ENCODE measurements at regions not wholly inside any gene's neighbourhood (a gene's known extent, or its start where the extent isn't known, plus 50 kb on each side); places are given as distances from the start of the nearest gene placed in this dataset.
"Not testable (repeated sequence)": the region's sequence is repeated elsewhere in the genome, so short reads cannot be mapped to it uniquely, and the experiment has no call there.

DNA sequence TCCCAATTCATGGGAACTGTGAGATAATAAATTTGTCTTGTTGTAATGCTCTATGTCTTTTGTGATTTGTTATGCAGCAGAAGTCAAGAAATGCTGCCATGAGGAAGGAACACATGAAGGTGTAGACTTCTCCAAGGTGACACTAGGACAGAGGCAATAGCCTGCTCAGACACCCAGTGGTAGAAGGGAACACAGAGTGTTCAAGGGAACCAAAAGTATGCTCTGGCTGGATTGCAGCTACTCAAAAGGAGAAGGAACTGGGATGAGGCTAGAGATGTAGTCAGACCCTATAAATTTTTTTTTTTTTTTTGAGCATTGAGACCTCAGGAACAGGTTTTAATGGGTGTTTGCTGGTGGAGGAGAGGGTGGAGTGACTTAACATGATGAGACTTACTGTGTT is 232.5 kb downstream of the PARP8 start:
- DNase-seq (ENCODE audit: low spot score): no peak
- peak; percentile 19 for ATAC-seq

DNA sequence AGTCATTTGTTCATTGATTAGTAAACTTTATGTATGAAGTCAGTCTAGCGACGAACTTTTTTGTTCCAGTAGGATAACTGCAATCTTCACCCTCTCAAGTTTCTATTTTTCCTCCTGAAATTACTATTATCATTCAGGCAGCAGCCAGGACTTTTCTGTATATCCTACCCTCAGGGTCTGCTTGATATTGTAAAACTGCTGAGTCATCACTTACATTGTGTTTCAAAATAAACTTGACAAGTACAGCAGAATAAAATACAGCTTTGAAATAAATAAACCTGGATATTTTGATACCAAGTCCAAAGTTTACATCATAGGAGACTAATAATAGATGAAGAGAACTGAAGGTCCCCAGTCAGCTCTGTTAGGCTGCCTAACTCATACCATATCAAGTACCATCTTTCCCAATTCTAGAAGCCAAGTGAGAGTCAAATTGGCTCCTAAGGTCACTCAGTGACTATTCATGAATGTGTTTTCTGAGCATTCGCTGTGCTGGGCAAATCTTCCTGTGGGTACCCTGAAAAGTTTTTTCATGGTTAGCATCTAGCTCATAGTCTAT is 234.6 kb downstream of the PARP8 start:
- ATAC-seq (no peak), DNase-seq (ENCODE audit: low spot score) (no peak)

DNA sequence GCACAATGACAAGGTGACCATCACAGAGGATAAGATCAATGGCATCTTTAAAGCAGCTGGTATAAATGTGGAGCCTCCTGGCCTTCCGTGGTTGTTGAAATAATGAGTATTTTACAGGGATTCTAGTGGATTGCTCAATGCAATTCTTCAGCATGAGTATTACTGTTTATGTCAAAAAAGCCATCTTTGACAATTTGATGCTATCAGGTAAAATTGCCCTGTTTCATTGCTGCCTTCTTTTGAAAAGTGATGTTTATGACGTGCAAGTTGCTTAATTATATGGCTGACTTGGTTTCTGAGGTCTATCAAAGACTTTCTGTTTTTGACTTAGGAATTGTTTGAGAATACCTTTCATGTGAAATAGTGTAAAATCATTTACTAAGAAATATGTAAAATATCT is 237.2 kb downstream of the PARP8 start:
- ATAC-seq: no peak
- DNase-seq (ENCODE audit: low spot score): no peak

DNA sequence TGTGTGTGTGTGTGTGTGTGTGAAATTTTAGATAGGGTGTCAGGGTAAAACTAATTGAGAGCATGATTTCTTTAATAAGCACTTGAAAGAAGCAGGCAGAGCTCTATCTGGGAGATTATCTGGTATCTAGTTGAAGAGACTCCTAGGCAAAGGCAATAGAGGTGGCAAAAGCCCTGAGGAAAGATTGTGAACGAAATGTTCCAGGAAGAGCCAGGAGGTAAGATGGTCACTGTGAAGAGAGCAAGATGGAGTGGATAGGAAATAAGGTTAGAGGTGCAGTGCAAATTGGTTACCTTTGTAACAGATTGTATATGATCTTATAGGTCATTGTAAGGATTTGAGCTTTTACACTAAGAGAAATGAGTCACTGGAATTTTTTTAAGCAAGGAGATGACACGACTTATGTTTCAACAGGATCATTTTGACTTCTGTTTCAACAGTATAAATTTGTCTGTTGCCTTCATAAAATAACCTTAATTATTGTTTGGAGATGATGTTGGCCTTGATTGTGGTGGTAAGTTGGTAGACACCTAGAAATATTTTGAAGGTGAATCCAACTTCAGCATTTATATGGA is 239.6 kb downstream of the PARP8 start:
- DNase-seq (ENCODE audit: low spot score) (no peak), ATAC-seq (no peak)

DNA sequence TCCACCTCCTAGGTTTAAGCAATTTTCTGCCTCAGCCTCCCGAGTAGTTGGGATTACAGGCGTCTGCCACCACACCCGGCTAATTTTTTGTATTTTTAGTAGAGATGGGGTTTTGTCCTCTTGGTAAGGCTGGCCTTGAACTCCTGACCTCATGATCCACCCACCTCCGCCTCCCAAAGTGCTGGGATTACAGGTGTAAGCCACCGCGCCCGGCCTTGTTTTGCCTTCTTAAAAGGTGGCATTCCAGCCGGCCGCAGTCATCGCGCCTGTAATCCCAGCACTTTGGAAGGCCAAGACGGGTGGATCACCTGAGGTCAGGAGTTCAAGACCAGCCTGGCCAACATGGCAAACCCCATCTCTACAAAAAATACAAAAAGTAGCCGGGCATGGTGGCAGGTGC is 253.7 kb downstream of the PARP8 start:
- ATAC-seq; DNase-seq (ENCODE audit: low spot score): not testable (repeated sequence)

DNA sequence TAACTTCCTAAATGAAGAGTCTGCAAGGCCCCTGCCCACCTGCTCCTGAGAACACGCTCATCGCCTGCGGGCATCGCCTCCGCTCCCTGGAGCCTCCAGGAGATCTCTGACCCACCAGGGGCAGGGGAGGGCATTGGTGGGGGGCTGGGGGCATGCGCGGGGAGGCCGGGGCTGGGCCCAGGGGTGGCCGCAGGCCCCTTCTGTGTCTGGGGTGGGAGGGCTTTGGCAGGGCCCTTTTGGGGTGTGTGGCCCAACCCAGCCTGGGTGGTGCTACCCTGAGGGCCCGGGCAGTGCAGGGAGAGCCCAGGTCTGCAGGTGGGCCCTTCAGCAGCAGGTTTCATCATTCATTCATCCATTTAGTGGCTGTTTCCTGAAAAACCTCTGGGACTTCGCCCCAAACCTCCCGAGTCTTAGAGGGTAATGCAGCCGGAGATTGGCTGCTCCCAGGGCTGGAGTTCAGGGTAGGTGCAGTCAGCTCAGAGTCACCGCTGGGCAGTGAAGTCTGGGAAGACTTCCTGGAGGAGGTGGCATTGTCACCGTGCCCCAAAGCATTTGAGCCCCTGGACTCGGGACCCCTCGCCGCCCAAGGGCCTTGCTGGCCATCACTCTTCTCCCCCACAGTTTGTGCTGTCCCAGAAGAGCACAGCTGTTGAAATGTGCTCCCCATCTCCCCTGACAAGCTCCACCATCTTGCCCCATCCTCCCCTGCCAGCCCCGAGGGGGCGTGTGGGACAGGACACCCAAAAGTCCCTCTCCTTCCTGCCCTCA is 255.1 kb downstream of the PARP8 start:
- no peak for DNase-seq (ENCODE audit: low spot score)
- ATAC-seq: no peak

DNA sequence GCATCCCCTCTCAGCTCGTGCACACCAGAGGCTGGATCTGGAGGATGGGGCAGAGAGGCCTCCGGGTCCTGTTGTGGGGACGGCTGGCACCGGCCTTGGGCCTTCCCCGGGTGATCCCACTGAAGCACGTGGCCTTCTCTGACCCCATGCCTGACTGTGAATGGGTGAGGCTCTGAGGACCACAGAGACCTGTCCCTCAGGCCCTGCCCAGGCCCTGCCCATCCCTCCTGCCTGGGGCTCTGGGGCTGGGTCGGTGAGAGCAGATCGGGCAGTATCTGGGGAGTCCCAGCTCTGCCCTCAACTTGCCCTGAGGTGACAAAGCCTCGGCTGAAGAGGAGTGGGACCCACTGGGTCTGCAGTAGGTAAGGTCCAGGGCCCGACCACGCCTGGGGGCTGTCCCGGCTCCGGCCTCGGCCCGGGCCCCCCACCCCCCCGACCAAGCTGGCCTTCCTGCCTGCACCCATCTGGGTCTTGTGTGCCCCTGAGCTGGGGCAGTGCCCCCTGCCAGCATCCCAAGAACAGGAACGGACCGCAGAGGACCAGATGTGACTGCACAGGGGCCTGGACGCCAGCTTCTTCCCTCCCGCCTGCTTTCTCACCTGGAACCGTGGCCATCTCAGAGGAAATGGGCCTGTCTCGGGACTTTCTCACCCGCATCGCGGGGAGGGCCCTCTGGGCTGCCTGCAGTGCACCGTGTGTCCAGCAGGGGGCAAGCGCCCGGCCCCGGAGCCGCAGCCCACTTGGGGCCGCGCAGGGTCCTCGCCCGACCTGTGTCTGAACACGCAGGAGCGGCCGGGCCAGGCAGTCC is 255.9 kb downstream of the PARP8 start:
- ATAC-seq: peak; percentile 69
- DNase-seq (ENCODE audit: low spot score): not testable (repeated sequence)

DNA sequence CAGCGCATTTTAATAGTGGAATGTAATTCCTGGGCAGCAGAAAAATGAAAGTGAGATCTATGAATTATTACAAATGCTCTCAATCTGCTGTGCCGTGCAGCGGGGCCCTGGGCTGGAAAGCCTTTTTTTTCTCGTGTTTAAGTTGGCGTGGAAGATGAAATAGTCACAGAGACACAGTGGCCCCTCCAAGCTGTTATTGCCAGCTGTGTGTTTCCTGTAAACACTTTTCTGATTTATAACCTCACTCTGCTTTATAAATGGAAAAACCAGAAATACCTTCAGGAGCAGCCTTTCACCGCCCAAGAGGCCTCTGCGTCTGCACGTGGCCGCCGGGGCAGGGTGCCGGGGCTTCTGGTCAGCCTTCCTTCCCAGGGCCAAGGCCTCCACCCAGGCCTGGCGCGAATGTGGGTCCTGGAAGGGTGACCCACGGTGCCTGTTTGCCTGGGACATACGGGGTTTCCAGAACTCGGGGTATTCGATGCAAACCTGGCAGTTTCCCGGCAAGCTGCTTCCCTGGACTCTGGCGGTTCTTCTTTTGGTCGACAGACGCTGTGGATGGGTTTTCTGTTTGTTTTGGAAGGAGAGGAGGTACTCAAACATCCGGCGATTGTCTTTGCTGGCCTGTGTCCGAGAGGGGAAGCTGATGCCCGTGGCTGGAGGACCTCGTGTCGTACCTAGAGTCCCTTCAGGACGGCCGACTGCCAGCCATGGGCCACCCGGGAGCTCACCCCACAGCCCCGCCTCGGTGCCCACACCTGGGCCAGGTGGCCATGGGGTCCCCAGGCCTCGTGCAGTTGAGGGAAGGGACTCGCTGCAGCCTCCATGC is 256.7 kb downstream of the PARP8 start:
- DNase-seq (ENCODE audit: low spot score): no peak
- ATAC-seq: no peak

DNA sequence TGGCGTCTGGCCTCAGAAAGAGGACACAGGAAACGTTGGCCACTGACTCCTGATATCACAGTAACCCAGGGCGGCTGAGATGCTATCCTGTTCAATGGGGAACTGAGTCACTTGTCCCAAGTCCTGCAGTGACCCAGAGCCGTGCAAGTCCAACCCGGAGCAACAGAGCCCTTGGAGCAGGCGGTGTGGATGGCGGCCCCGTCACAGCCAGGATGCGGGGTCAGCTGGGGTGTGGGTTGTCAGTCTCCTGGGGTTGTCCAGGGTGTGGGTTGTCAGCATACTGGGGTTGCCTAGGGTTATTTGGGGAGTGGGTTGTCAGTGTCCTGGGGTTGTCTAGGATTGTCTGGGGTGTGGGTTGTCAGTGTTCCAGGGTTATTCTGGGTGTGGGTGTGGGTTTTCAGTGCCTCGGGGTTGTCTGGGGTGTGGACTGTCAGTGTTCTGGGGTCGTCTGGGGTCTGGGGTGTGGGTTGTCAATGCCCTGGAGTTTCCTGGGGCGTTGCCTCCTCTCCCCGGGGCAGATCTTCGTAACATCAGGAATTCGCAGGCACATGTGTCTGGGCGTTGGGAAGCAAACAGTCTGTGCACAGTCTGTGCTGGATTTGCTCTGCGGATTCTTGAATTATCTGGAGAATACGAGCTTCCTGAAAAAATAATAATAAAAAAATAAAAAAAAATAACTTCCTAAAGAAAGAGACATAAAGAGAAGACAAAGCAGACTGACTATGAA is 257.5 kb downstream of the PARP8 start:
- no peak for DNase-seq (ENCODE audit: low spot score)
- ATAC-seq: no peak

DNA sequence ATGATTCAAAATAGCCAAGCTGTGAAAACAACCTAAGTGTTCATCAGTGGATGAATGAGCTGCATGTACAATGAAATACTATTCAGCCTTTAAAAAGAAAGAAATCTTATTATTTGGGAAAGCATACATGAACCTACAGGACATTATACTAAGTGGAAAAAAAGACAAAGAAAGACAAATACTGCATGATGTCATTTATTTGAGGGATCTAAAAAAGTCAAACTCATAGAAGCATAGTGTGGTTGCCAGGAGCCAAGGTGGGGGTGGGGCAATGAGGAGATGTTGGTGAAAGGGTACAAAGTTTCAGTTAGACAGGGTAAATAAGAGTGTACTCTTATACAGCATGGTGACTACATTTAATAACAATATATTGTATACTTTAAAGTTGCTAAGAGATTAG is 261.5 kb downstream of the PARP8 start:
- no peak for DNase-seq (ENCODE audit: low spot score)
- no peak for ATAC-seq

DNA sequence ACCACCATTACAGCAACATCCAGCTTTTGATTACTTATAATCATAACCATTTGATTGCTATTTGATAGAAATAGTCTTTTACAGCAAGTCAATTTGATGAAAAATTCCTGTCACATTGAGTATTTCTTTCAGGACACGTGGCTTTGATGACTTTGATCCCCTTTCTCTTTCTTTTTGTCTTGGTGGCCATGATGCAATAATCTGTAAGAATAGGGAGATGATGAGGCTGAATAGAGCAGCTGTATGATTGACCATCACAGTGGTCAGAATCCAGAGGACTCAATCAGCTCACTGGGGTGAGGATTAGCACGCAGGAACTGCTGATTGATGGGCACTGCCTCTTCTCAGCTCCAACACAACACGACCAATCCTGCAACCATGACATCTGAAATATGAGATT is 262.7 kb downstream of the PARP8 start:
- DNase-seq (ENCODE audit: low spot score) (no peak), ATAC-seq (no peak)

DNA sequence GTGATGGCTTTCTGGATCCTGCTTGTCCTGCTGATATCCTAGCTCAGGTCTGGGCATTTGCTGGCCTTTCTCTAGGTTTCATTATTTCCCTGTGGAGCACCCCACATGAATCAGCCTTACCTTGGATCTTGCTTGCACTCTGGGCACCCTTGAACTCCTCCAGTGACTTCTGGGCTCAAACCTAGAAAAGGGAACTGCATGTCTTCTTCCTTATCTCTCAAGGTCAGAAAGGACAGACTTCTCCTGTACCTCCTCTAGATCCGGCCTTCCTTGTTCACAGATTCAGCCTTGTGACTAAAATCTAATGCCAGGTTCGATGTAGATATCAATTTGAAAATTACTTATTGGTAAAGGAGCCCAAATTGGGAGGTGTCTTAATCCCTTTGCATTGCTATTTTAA is 267.9 kb downstream of the PARP8 start:
- DNase-seq (ENCODE audit: low spot score): no peak
- no peak for ATAC-seq

DNA sequence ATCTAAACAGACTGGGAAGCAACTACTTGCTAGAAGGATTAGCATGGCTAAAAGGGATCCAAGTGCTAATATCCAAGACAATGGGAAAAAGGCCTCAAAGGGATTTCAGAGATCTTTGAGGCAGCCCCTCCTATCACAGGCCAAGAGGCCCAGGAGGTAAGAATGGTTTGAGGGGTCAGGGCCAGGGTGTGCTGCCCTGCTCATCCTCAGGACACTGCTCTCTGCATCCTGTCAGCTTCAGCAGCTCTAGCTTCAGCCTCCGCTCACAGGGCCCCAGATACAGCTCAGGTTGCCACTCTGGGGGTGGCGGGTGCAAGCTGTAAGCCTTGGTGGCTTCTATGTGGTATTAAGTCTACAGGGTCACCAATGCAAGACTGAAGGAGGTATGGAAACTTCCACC is 278.7 kb downstream of the PARP8 start:
- DNase-seq (ENCODE audit: low spot score) (no peak), ATAC-seq (no peak)

DNA sequence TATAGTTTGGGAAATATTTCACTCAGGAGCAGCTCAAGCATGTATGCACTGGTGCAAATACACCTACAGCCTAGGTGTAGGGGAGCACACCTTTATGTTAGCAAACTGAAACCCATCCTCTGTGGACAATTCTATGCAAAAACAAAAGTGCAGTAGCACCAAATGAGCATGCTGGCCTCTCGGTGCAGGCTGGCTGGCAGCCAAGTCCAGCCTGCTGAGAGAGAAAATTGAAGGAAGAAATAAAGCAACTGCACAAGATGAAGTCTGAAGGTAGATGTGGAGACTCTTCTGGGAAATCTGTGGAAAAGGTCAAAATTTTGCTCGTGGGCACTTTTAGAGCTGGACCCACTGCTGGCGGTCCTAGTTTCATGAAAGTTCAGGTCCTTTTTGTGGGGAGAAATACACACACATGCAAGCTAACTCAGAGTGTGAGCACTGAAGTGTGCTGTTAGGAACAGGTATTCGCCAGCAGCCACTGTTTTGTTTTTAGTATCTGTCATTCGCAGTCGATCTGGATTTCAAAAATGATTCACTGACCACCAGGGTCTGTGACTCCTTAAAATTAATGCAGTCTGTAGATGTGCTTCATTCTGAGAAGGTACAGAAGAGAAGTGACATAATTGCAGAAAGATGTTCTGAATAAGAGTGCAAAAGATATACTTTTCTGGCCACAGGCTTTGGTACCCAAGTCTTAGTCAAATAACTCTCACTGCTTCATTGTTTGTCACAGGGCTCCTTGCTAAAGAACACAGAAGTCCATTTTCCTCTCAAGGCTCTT is 281.7 kb downstream of the PARP8 start:
- no peak for DNase-seq (ENCODE audit: low spot score)
- no peak for ATAC-seq

DNA sequence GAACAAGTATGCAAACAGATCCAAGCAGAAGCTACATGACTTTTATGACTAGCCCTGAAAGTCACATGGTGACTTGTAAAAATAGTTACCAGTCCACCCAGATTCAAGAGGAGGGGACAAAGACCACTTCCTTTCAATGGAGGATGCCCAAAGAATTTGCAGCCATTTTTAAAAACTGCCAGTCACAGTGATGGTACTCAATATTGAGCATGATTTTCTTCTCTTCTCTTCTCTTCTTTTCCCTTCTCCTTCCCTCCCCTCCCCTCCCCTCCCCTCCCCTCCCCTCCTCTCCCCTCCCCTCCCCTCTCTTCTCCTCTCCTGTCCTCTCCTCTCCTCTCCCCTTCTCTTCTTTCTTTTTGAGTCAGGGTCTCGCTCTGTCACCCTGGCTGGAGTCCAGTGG is 286.9 kb downstream of the PARP8 start:
- DNase-seq (ENCODE audit: low spot score) (no peak), ATAC-seq (no peak)

DNA sequence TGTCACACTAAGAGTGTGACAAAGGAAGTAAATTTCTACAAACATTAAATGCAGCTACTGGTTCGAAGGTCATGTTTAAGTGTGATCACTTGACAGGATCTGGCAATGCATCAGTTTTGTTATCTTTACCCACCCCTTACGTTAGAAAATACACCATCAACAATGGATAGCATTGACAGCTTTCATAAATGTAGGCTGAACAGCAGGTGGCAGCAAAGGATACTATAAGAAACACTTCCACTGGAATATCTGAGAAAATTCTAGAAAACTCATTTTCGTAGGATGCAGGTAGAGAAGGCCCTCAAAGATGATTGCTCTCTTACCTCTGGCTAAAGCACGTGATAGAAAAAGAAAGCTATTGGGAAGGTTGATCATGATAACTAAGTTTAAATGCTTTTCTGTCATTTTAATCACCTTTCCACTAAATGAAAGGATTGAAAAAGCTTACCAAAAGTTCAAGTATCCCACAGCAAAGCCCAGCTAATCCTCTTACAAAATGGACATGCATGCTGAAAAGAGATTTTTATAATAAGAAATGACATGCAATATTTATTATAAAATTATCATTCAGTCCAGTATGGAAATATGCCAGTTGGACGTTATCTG is 292.5 kb downstream of the PARP8 start:
- ATAC-seq: peak; percentile 73
- DNase-seq (ENCODE audit: low spot score): no peak

DNA sequence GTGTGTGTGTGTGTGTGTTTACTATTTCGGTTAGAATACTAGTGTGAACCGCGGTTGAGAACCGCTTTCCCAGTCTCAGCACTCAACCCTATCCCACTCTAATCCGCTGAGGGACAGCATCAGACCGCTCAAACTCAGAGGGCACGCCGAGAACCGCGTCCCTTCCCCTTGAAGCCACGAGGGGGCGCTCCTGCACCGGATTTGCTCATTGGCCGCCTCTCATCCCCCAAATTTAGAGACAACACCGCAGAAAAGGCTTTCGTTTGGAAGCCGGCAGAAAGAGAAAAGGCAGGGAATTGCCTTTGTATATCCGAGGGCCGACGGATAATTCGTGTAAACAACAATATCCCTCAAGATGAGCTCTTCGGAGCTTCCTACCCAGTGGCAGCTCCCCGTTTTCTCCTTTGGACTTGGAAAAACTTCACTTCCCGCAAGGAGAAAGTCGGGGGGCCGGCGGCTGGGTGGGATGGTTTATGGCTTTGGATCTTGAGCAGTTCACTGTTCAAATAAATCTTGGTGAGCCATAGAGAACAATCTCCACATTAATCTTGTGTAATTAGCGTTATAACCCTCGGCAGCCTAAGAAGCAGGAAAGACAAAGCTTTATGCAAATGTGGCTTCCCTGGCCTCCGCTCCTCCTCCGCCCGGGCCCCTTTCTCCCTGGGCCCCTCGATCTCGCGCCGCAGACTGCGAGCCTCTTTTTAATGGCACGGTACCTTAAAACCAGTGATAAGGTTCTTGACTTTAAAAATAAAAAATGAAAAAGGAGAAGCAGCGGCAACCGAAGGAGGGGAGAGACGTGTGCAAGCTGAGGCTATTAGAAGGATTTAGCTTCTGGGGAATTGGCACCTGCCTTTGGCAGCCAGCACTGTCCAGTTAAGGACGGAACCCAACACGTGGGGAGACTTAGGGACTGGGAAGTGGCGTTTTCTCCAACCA is 296.8 kb downstream of the PARP8 start:
- peak; percentile 98 for ATAC-seq
- peak; percentile 75 for DNase-seq (ENCODE audit: low spot score)

Data from left lobe of liver (tissue), 2 donors.